Natural killer cell (primary cell): ENCODE measurements at regions not wholly inside any gene's neighbourhood (a gene's known extent, or its start where the extent isn't known, plus 50 kb on each side); places are given as distances from the start of the nearest gene placed in this dataset.

Experiments used
- ATAC-seq, 3 donors: fragments of 150-1000 bp in 2 of 3; fragments of 200-7000 bp in 1 of 3; cut with Tn5 transposase; 1 replicate in 1 of 3; 2 replicates in 2 of 3; pipeline ENCODE4 v1.10.0; 2021; ENCODE audit warnings: mild to moderate bottlenecking in 2 of 3, moderate library complexity in 2 of 3
- DNase-seq, 2 donors: peaks; one replicate each; pipeline versions ENCODE4 v3.0.0 to v3.0.0-alpha.2; 2013 to 2021; ENCODE audit warnings: mixed read lengths in 1 of 2
- H3K27ac ChIP-seq: one replicate; pipeline ENCODE4 v1.5.1; 2013; ENCODE audit warnings: mild to moderate bottlenecking, low read length
- H3K27me3 ChIP-seq: one replicate; pipeline ENCODE4 v1.6.1; 2013; ENCODE audit warnings: low read length; ENCODE audit not compliant: control insufficient read depth, insufficient read depth
- H3K36me3 ChIP-seq: one replicate; pipeline ENCODE4 v1.6.1; 2013; ENCODE audit warnings: low read length; ENCODE audit not compliant: control insufficient read depth, insufficient read depth
- H3K4me1 ChIP-seq: one replicate; pipeline ENCODE4 v1.6.1; 2013; ENCODE audit warnings: low read length; ENCODE audit not compliant: control insufficient read depth, insufficient read depth
- H3K4me3 ChIP-seq: one replicate; pipeline ENCODE4 v1.5.1; 2013; ENCODE audit warnings: low read length
- H3K9me3 ChIP-seq: one replicate; pipeline ENCODE4 v1.6.1; 2013; ENCODE audit warnings: low read length; ENCODE audit not compliant: control insufficient read depth, insufficient read depth
- H3K27ac Mint-ChIP-seq, 2 donors: one replicate each; pipeline ENCODE4 v1.8.0; 2022; ENCODE audit warnings: mild to moderate bottlenecking in 2 of 2, mixed read lengths in 2 of 2, moderate library complexity in 1 of 2
- H3K27me3 Mint-ChIP-seq, 2 donors: one replicate each; pipeline ENCODE4 v1.8.0; 2022; ENCODE audit warnings: low read depth in 2 of 2, mixed read lengths in 2 of 2
- H3K36me3 Mint-ChIP-seq: one replicate; pipeline ENCODE4 v1.8.0; 2022; ENCODE audit warnings: mixed read lengths
- H3K4me1 Mint-ChIP-seq, 2 donors: one replicate each; pipeline ENCODE4 v1.8.0; 2022; ENCODE audit warnings: mixed read lengths in 2 of 2
- H3K4me3 Mint-ChIP-seq: one replicate; pipeline ENCODE4 v1.8.0; 2022; ENCODE audit warnings: mild to moderate bottlenecking, moderate library complexity, mixed read lengths
- H3K9me3 Mint-ChIP-seq, 2 donors: one replicate each; pipeline ENCODE4 v1.8.0; 2022; ENCODE audit warnings: mixed read lengths in 2 of 2
- CTCF ChIP-seq: fragments of 200-600 bp; IDR thresholded peaks from one replicate; pipeline ENCODE4 v1.8.0; 2022; ENCODE audit warnings: antibody characterized with exemption
- WGBS: methylation state at CpG from one replicate; pipeline ENCODE4 v1.1.7; 2013; ENCODE audit warnings: missing lambda C conversion rate; ENCODE audit not compliant: insufficient coverage; 5-methylcytosine and 5-hydroxymethylcytosine counted together
- intact Hi-C: fragments of 100-400 bp; cut with micrococcal nuclease; formaldehyde crosslinking; loops from one replicate; pipeline ENCODE4 v1.14.2; 2022

- WGBS: 22% methylated on average over 1 of the region's 1 CpG
- Mint-ChIP-seq H3K9me3 (no peaks in the 10 kb centered on the region), H3K36me3 (no peaks in the 10 kb centered on the region), H3K4me1 (no peaks in the 10 kb centered on the region), H3K27me3 (peaks cover 0 to 8% of the 10 kb centered on the region in 2 donors), H3K27ac (no peak overlapping the region), H3K4me3 (no peak overlapping the region)
- Histone ChIP-seq H3K9me3 (no peaks in the 10 kb centered on the region), H3K4me3 (no peak overlapping the region), H3K4me1 (no peaks in the 10 kb centered on the region), H3K27ac (no peak overlapping the region), H3K36me3 (no peaks in the 10 kb centered on the region), H3K27me3 (no peaks in the 10 kb centered on the region)
- ATAC-seq (no peak), DNase-seq (peak in 1 of 2 donors; percentile 10)
- TF ChIP-seq CTCF: peak; percentile 16
- intact Hi-C loops: no loop called here
Measured at GRCh38 chr4:112938461-112939058, 110.9 kb upstream of the ANK2 start.

- Mint-ChIP-seq H3K36me3 (no peaks in the 10 kb centered on the region), H3K4me1 (no peaks in the 10 kb centered on the region), H3K27ac (no peak overlapping the region), H3K9me3 (no peaks in the 10 kb centered on the region), H3K4me3 (no peak overlapping the region), H3K27me3 (peaks cover 0 to 8% of the 10 kb centered on the region in 2 donors)
- ATAC-seq (no peak), DNase-seq (no peak)
- no peaks in the 10 kb centered on the region for H3K36me3 ChIP-seq
- no peak overlapping the region for H3K27ac ChIP-seq
- H3K4me3 ChIP-seq: no peak overlapping the region
- TF ChIP-seq CTCF: no peak
- H3K4me1 ChIP-seq: no peaks in the 10 kb centered on the region
- intact Hi-C loops: no loop called here
- no peaks in the 10 kb centered on the region for H3K27me3 ChIP-seq
- no peaks in the 10 kb centered on the region for H3K9me3 ChIP-seq
- WGBS: no CpG with 5 or more reads among the region's 4 CpGs
Measured at GRCh38 chr4:112939901-112940300, 109.6 kb upstream of the ANK2 start.

DNA sequence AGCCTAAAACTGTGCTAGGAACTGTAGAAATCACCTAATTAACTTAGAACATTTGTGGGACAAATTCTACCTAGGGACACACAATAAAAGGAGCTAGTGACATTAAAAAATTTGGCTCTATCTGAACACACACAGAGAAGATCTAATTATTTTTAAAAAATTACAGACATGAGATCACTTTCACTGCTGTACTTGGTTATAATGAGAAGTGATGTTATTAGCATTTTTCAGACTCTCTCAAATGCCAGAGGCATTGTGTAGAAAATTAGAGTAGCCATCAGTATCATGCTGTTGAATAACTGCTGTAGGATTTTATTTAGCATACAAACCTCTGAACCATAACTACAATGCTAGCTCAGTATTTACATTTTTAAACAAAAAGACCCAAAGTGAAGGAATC lies 109.1 kb upstream of the ANK2 start:
- intact Hi-C loops: no loop called here
- Mint-ChIP-seq H3K4me3 (no peak overlapping the region), H3K27me3 (peaks cover 0 to 8% of the 10 kb centered on the region in 2 donors), H3K27ac (no peak overlapping the region), H3K9me3 (no peaks in the 10 kb centered on the region), H3K4me1 (no peaks in the 10 kb centered on the region), H3K36me3 (no peaks in the 10 kb centered on the region)
- H3K27me3 ChIP-seq: no peaks in the 10 kb centered on the region
- no peak for TF ChIP-seq CTCF
- no peak overlapping the region for H3K4me3 ChIP-seq
- ATAC-seq (no peak), DNase-seq (no peak)
- H3K4me1 ChIP-seq: no peaks in the 10 kb centered on the region
- H3K9me3 ChIP-seq: no peaks in the 10 kb centered on the region
- no peaks in the 10 kb centered on the region for H3K36me3 ChIP-seq
- H3K27ac ChIP-seq: no peak overlapping the region

- H3K27ac Mint-ChIP-seq: no peak overlapping the region
- H3K36me3 Mint-ChIP-seq: no peaks in the 10 kb centered on the region
- H3K4me1 ChIP-seq: no peaks in the 10 kb centered on the region
- DNase-seq (no peak), ATAC-seq (no peak)
- TF ChIP-seq CTCF: no peak
- H3K4me1 Mint-ChIP-seq: no peaks in the 10 kb centered on the region
- no peak overlapping the region for H3K27ac ChIP-seq
- intact Hi-C loops: no loop called here
- no peaks in the 10 kb centered on the region for H3K36me3 ChIP-seq
- no peak overlapping the region for H3K4me3 ChIP-seq
- no peak overlapping the region for H3K4me3 Mint-ChIP-seq
- H3K9me3 ChIP-seq: no peaks in the 10 kb centered on the region
- peaks cover 3% of the 10 kb centered on the region for H3K27me3 ChIP-seq
- 79% methylated on average over 2 of the region's 2 CpGs for WGBS
- peaks cover 0 to 8% of the 10 kb centered on the region in 2 donors for H3K27me3 Mint-ChIP-seq
- H3K9me3 Mint-ChIP-seq: no peaks in the 10 kb centered on the region
Measured at GRCh38 chr4:112942077-112942476, 107.4 kb upstream of the ANK2 start.
